ENCODE measurements at regions not wholly inside any gene's neighbourhood (a gene's known extent, or its start where the extent isn't known, plus 50 kb on each side); places are given as distances from the start of the nearest gene placed in this dataset.

GRCh38 chr2:52880872-52881271 is 886.7 kb upstream of the CHAC2 start:
- H3K4me1 ChIP-seq, result no peaks in the 10 kb centered on the region
- ATAC-seq (no peak), DNase-seq (no peak)
- H3K36me3 ChIP-seq, result no peaks in the 10 kb centered on the region
- H3K27ac ChIP-seq, result no peak overlapping the region
- no peaks in the 10 kb centered on the region for H3K9me3 ChIP-seq
- no peak overlapping the region for H3K4me3 ChIP-seq
- H3K27me3 ChIP-seq, result no peaks in the 10 kb centered on the region
- TF ChIP-seq, protein P1, sequence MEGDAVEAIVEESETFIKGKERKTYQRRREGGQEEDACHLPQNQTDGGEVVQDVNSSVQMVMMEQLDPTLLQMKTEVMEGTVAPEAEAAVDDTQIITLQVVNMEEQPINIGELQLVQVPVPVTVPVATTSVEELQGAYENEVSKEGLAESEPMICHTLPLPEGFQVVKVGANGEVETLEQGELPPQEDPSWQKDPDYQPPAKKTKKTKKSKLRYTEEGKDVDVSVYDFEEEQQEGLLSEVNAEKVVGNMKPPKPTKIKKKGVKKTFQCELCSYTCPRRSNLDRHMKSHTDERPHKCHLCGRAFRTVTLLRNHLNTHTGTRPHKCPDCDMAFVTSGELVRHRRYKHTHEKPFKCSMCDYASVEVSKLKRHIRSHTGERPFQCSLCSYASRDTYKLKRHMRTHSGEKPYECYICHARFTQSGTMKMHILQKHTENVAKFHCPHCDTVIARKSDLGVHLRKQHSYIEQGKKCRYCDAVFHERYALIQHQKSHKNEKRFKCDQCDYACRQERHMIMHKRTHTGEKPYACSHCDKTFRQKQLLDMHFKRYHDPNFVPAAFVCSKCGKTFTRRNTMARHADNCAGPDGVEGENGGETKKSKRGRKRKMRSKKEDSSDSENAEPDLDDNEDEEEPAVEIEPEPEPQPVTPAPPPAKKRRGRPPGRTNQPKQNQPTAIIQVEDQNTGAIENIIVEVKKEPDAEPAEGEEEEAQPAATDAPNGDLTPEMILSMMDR (IDR thresholded peaks at IDR 0.05), result no peak
- intact Hi-C loops (cut with DNase I), result no loop called here

- intact Hi-C loops (cut with DNase I), result no loop called here
- H3K36me3 ChIP-seq, result no peaks in the 10 kb centered on the region
- TF ChIP-seq, protein P1 (IDR thresholded peaks at IDR 0.05), result no peak
These were observed 888.0 kb upstream of the CHAC2 start for GRCh38 chr2:52879561-52879960.

DNA sequence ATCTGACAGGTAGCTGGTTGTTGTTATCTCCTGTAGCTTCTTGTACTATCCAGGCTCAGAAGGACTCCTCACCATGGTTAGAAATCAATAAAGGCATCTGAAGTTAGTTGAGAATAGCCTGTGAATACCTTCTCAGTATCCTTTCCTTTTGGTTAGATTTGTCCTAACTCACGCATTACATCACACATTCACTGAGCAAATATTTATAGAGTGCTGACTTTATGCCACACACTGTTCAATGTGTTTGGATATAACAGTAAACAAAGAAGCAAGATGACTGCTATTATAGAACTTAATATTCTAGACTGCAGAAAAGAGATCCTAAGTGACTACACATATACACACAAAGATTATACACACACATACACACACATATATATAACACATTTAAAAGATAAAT is 889.9 kb upstream of the CHAC2 start:
- Histone ChIP-seq H3K4me1 (no peaks in the 10 kb centered on the region), H3K27ac (no peak overlapping the region), H3K27me3 (no peaks in the 10 kb centered on the region), H3K36me3 (no peaks in the 10 kb centered on the region), H3K9me3 (no peaks in the 10 kb centered on the region), H3K4me3 (no peak overlapping the region)
- TF ChIP-seq, protein P1 (IDR thresholded peaks at IDR 0.05), result no peak
- intact Hi-C loops (cut with DNase I), result no loop called here
- ATAC-seq (no peak), DNase-seq (no peak)

More at GRCh38 chr2:52879561-52879960, 888.0 kb upstream of the CHAC2 start:
- DNase-seq, result no peak
- Histone ChIP-seq H3K27me3 (no peaks in the 10 kb centered on the region), H3K9me3 (no peaks in the 10 kb centered on the region), H3K4me3 (no peak overlapping the region), H3K27ac (no peak overlapping the region), H3K4me1 (no peaks in the 10 kb centered on the region)
- no peak for ATAC-seq

DNA sequence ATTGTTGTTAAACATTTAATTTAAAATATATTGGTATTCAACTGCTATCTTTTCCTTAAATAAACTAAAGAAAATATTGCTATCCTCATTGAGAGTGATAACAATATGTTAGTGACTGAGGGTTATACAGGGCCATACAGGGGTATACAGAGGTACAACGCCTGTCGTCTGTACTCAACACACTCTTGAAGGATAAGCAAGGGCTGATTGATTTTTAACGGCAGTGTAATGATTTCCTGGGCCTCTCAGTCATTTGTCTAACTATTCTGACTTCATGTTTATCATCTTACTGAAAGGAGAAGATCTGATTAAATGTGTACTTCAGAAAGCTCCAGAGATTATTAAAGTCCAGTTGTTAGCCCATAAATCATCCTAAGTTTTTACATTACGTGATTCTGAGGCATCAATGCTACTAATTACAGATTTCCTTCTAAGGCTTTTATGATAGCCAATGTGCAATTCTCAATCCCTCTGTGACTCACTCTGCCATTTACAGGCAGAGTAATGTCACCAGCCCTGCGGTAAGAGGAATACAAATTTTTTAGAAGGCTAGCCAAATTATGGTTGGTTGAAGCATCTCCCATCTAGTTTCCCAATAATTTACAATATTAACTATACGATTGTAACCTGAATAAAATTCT is 893.0 kb upstream of the CHAC2 start:
- no peaks in the 10 kb centered on the region for H3K27me3 ChIP-seq
- ATAC-seq (no peak), DNase-seq (no peak)
- no peaks in the 10 kb centered on the region for H3K9me3 ChIP-seq
- intact Hi-C loops (cut with DNase I), result no loop called here
- H3K27ac ChIP-seq, result no peak overlapping the region
- no peaks in the 10 kb centered on the region for H3K4me1 ChIP-seq
- TF ChIP-seq, protein P1 (IDR thresholded peaks at IDR 0.05), result no peak
- no peak overlapping the region for H3K4me3 ChIP-seq
- H3K36me3 ChIP-seq, result no peaks in the 10 kb centered on the region

GRCh38 chr2:52862801-52863200 is 904.8 kb upstream of the CHAC2 start:
- intact Hi-C loops (cut with DNase I), result no loop called here
- H3K4me3 ChIP-seq, result no peak overlapping the region
- ATAC-seq, result no peak

More at GRCh38 chr2:52862801-52863200, 904.8 kb upstream of the CHAC2 start:
- H3K27me3 ChIP-seq, result no peaks in the 10 kb centered on the region
- DNase-seq, result no peak
- no peaks in the 10 kb centered on the region for H3K36me3 ChIP-seq
- no peak overlapping the region for H3K27ac ChIP-seq
- TF ChIP-seq, protein P1 (IDR thresholded peaks at IDR 0.05), result no peak
- no peaks in the 10 kb centered on the region for H3K4me1 ChIP-seq
- no peaks in the 10 kb centered on the region for H3K9me3 ChIP-seq
